ENCODE measurements at regions not wholly inside any gene's neighbourhood (a gene's known extent, or its start where the extent isn't known, plus 50 kb on each side); places are given as distances from the start of the nearest gene placed in this dataset.

- Mint-ChIP-seq H3K36me3 (ENCODE audit: low read depth) (no peaks in the 10 kb centered on the region), H3K4me1 (ENCODE audit: low read depth) (no peaks in the 10 kb centered on the region), H3K27me3 (ENCODE audit: low read depth) (no peaks in the 10 kb centered on the region), H3K9me3 (peaks cover 7% of the 10 kb centered on the region), H3K4me3 (no peak overlapping the region), H3K27ac (no peak overlapping the region)
- no peak for DNase-seq (ENCODE audit: low spot score)
These were observed 415.5 kb downstream of the CBLN2 start for GRCh38 chr18:72128649-72129048.

GRCh38 chr18:72122103-72122502, 422.0 kb downstream of the CBLN2 start:
- no peaks in the 10 kb centered on the region for H3K36me3 Mint-ChIP-seq (ENCODE audit: low read depth)
- H3K9me3 Mint-ChIP-seq = no peaks in the 10 kb centered on the region
- H3K27ac Mint-ChIP-seq = no peak overlapping the region
- DNase-seq (ENCODE audit: low spot score) = no peak
- no peaks in the 10 kb centered on the region for H3K27me3 Mint-ChIP-seq (ENCODE audit: low read depth)
- H3K4me3 Mint-ChIP-seq = no peak overlapping the region
- no peaks in the 10 kb centered on the region for H3K4me1 Mint-ChIP-seq (ENCODE audit: low read depth)

- no peak overlapping the region for H3K27ac Mint-ChIP-seq
- H3K4me1 Mint-ChIP-seq (ENCODE audit: low read depth) = no peaks in the 10 kb centered on the region
- no peaks in the 10 kb centered on the region for H3K27me3 Mint-ChIP-seq (ENCODE audit: low read depth)
- no peaks in the 10 kb centered on the region for H3K36me3 Mint-ChIP-seq (ENCODE audit: low read depth)
- no peaks in the 10 kb centered on the region for H3K9me3 Mint-ChIP-seq
- no peak overlapping the region for H3K4me3 Mint-ChIP-seq
- DNase-seq (ENCODE audit: low spot score) = no peak
These were observed 425.1 kb downstream of the CBLN2 start for GRCh38 chr18:72119082-72119481.

- Mint-ChIP-seq H3K4me1 (ENCODE audit: low read depth) (no peaks in the 10 kb centered on the region), H3K27me3 (ENCODE audit: low read depth) (no peaks in the 10 kb centered on the region)
- no peak for DNase-seq (ENCODE audit: low spot score)
These were observed 429.1 kb downstream of the CBLN2 start for GRCh38 chr18:72114801-72115594.

GRCh38 chr18:72107647-72108383, 436.3 kb downstream of the CBLN2 start:
- Mint-ChIP-seq H3K9me3 (no peaks in the 10 kb centered on the region), H3K36me3 (ENCODE audit: low read depth) (no peaks in the 10 kb centered on the region), H3K4me1 (ENCODE audit: low read depth) (no peaks in the 10 kb centered on the region), H3K4me3 (no peak overlapping the region), H3K27me3 (ENCODE audit: low read depth) (no peaks in the 10 kb centered on the region), H3K27ac (no peak overlapping the region)
- no peak for DNase-seq (ENCODE audit: low spot score)

More at GRCh38 chr18:72114801-72115594, 429.1 kb downstream of the CBLN2 start:
- Mint-ChIP-seq H3K36me3 (ENCODE audit: low read depth) (no peaks in the 10 kb centered on the region), H3K4me3 (no peak overlapping the region), H3K9me3 (no peaks in the 10 kb centered on the region), H3K27ac (no peak overlapping the region)

GRCh38 chr18:72104851-72105250, 439.3 kb downstream of the CBLN2 start:
- Mint-ChIP-seq H3K27ac (no peak overlapping the region), H3K9me3 (no peaks in the 10 kb centered on the region), H3K36me3 (ENCODE audit: low read depth) (no peaks in the 10 kb centered on the region), H3K27me3 (ENCODE audit: low read depth) (no peaks in the 10 kb centered on the region), H3K4me3 (no peak overlapping the region), H3K4me1 (ENCODE audit: low read depth) (no peaks in the 10 kb centered on the region)
- no peak for DNase-seq (ENCODE audit: low spot score)

DNA sequence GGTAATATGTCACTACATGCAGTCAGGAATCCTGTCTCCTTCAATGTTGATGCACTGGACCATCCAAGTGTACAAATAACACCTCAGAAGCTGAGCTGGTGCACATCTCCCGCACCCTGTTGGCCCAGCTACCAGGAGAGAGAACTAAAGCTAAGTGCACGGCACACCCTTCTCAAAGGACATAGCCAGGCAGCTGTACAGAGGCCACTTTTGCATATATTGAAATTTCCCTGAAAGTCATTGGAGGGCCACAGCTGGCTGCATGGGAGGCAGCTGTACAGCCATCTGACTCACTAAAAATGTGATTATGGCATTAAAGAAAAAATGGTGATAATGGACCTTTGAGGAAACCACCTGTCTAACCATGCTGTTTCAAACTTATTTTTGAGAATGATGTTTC, 441.7 kb downstream of the CBLN2 start:
- Mint-ChIP-seq H3K9me3 (no peaks in the 10 kb centered on the region), H3K4me1 (ENCODE audit: low read depth) (no peaks in the 10 kb centered on the region), H3K27me3 (ENCODE audit: low read depth) (no peaks in the 10 kb centered on the region), H3K36me3 (ENCODE audit: low read depth) (no peaks in the 10 kb centered on the region), H3K4me3 (no peak overlapping the region), H3K27ac (no peak overlapping the region)
- DNase-seq (ENCODE audit: low spot score) = no peak

DNA sequence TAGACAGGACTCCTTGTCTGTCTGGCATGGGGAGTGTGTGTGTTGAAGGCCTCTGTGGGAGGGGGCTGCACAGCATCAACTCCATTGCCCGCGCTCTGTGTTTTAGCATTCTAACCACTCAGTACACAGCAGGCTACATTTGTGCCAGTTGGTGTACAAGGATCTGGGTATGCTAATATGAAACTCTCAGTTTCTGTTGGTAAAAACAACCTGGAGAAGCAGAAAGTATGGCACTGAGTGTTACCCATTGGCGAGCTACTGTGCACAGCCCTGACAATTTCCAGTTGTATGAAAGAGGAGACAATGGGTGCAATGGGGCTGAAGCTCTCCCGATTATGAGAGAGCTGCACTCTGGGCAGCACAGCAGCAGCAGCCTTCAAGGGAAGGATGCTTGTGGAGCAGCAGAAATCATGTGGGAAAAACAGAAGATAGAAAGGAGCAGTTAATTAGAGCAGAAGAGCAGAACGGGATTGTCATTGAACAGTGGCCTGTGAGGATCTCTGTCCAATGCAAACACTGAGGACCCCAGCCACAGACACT, 443.6 kb downstream of the CBLN2 start:
- Mint-ChIP-seq H3K27ac (no peak overlapping the region), H3K36me3 (ENCODE audit: low read depth) (no peaks in the 10 kb centered on the region), H3K27me3 (ENCODE audit: low read depth) (no peaks in the 10 kb centered on the region), H3K9me3 (no peaks in the 10 kb centered on the region), H3K4me1 (ENCODE audit: low read depth) (no peaks in the 10 kb centered on the region), H3K4me3 (no peak overlapping the region)
- no peak for DNase-seq (ENCODE audit: low spot score)

DNA sequence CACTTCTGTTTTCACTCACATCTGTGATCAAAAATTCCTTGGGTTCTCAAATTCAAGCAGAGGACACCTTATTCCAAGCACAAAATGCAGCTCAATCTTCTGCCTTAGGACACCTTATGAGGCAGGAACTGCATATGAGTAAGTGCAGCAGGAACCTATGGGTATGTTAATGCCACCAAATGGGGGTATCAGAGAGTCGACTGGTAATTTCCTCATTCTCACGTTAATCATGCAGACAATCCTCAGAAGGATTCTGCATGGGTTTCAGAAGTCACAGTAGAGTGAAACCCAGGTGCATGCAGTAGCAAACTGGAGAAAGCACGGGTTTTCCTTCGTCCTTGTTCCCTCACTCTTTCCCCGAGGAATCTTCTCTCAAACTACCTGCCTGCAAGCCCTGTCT, 452.8 kb downstream of the CBLN2 start:
- H3K4me1 Mint-ChIP-seq (ENCODE audit: low read depth) = no peaks in the 10 kb centered on the region
- H3K9me3 Mint-ChIP-seq = no peaks in the 10 kb centered on the region
- no peak overlapping the region for H3K4me3 Mint-ChIP-seq
- no peak overlapping the region for H3K27ac Mint-ChIP-seq
- no peaks in the 10 kb centered on the region for H3K27me3 Mint-ChIP-seq (ENCODE audit: low read depth)
- DNase-seq (ENCODE audit: low spot score) = no peak
- no peaks in the 10 kb centered on the region for H3K36me3 Mint-ChIP-seq (ENCODE audit: low read depth)

DNA sequence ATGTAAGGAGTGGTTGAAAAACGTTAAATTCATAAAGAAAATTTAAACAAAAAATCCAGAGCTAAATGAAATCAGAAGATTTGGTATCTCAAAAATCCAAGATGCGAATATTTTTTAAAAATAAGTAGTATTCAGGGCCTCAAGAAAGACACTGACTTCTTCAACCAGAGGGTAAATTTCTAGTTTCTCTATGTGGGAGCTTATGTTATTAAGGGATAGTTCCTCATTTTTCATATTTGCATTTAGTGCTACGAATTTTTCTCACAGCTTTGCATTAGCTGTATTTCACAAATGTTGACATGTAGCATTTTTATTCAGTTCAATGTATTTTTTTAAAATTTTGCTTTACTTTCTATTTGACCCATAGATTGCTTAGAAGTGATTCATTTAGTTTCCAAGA, 454.7 kb downstream of the CBLN2 start:
- H3K4me3 Mint-ChIP-seq = no peak overlapping the region
- H3K36me3 Mint-ChIP-seq (ENCODE audit: low read depth) = no peaks in the 10 kb centered on the region
- H3K27me3 Mint-ChIP-seq (ENCODE audit: low read depth) = no peaks in the 10 kb centered on the region
- no peaks in the 10 kb centered on the region for H3K4me1 Mint-ChIP-seq (ENCODE audit: low read depth)
- no peak for DNase-seq (ENCODE audit: low spot score)
- no peaks in the 10 kb centered on the region for H3K9me3 Mint-ChIP-seq
- no peak overlapping the region for H3K27ac Mint-ChIP-seq

DNA sequence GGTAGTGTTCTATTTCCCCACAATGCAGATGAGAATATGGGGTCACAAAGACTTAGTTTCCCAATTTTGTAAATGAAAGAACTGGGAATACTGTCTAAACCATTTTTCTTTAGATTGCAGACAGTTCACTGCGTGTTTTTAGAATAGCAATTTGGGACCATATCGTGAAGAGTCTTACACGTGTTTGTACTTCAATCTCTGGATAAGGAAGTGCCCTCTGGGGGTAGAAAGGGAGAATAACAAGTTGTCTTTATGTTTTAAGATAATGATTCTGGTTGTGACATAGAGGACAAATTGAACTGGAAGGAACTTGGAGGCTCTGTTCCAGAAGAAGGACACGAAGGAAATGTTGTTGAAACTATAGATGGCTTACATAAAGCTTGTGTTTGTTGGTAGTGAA, 457.7 kb downstream of the CBLN2 start:
- H3K4me3 Mint-ChIP-seq = no peak overlapping the region
- H3K27me3 Mint-ChIP-seq (ENCODE audit: low read depth) = no peaks in the 10 kb centered on the region
- no peaks in the 10 kb centered on the region for H3K9me3 Mint-ChIP-seq
- no peak overlapping the region for H3K27ac Mint-ChIP-seq
- H3K4me1 Mint-ChIP-seq (ENCODE audit: low read depth) = no peaks in the 10 kb centered on the region
- H3K36me3 Mint-ChIP-seq (ENCODE audit: low read depth) = no peaks in the 10 kb centered on the region
- no peak for DNase-seq (ENCODE audit: low spot score)

DNA sequence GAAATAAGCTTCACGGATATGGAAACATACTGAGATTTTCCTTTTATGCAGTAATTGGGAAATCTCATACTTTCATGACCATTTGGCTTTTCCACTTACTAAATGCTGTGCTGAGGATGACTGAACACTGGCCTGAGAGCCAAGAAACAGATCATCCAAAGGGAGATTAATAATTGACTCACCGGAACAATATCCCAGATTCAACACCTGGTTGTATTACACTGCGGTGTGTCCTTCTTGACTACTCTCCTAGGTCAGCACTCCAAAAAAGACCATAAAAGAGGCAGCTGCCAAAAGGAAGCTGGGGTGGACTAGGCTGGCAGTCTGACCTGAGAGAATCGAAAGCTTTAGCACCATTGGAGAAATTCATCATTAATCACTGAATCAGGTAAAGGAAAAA, 469.1 kb downstream of the CBLN2 start:
- Mint-ChIP-seq H3K27ac (no peak overlapping the region), H3K4me3 (no peak overlapping the region), H3K4me1 (ENCODE audit: low read depth) (no peaks in the 10 kb centered on the region), H3K9me3 (peaks cover 8% of the 10 kb centered on the region), H3K27me3 (ENCODE audit: low read depth) (no peaks in the 10 kb centered on the region), H3K36me3 (ENCODE audit: low read depth) (no peaks in the 10 kb centered on the region)
- DNase-seq (ENCODE audit: low spot score) = no peak

DNA sequence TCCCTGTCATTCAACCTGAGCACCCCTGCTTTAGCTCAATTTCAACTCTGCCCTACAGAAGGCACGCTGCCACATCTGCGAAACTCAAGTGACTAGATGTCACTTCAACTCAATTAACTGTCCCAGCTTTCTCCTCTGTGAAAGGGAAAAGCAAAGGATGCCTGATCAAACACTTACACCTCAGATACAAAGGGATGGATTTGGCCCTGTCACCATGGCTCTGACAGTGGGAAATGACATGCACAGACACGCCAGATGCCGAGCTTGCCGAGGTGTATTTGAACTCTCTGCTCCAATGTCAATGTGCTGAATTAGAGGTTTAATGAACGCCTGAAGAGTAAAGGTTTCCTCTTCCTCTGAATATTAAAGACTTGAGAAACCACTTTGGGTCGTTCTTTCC, 481.1 kb downstream of the CBLN2 start:
- Mint-ChIP-seq H3K4me3 (no peak overlapping the region), H3K36me3 (ENCODE audit: low read depth) (no peaks in the 10 kb centered on the region), H3K4me1 (ENCODE audit: low read depth) (no peaks in the 10 kb centered on the region), H3K27me3 (ENCODE audit: low read depth) (no peaks in the 10 kb centered on the region), H3K27ac (no peak overlapping the region), H3K9me3 (no peaks in the 10 kb centered on the region)
- no peak for DNase-seq (ENCODE audit: low spot score)

- DNase-seq (ENCODE audit: low spot score) = no peak
- H3K27me3 Mint-ChIP-seq (ENCODE audit: low read depth) = no peaks in the 10 kb centered on the region
- H3K9me3 Mint-ChIP-seq = peaks cover 4% of the 10 kb centered on the region
- H3K27ac Mint-ChIP-seq = no peak overlapping the region
- H3K4me3 Mint-ChIP-seq = no peak overlapping the region
- H3K36me3 Mint-ChIP-seq (ENCODE audit: low read depth) = no peaks in the 10 kb centered on the region
- H3K4me1 Mint-ChIP-seq (ENCODE audit: low read depth) = no peaks in the 10 kb centered on the region
These were observed 485.3 kb downstream of the CBLN2 start for GRCh38 chr18:72058851-72059250.

Data from T-helper 2 cell treated with Interferon-gamma antibody and Interleukin-4, amounts not matched to agents 5 μg/mL and 100 μg/mL, for 36 hours (primary cell).